CD4-positive, CD25-positive, alpha-beta regulatory T cell (primary cell): ENCODE measurements at regions not wholly inside any gene's neighbourhood (a gene's known extent, or its start where the extent isn't known, plus 50 kb on each side); places are given as distances from the start of the nearest gene placed in this dataset.

Source experiments
- ATAC-seq, 2 donors: fragments of 150-1000 bp; cut with Tn5 transposase; one replicate each; pipeline ENCODE4 v1.10.0; 2021; ENCODE audit warnings: low read depth in 2 of 2, moderate number of reproducible peaks in 2 of 2, moderate library complexity in 1 of 2
- DNase-seq, 3 donors: peaks; one replicate each; pipeline versions ENCODE4 v3.0.0 to v3.0.0-alpha.2; 2012 to 2022; ENCODE audit warnings: mixed read lengths in 1 of 3
- H3K27ac ChIP-seq: one replicate; pipeline ENCODE4 v1.7.0; 2013; ENCODE audit warnings: mild to moderate bottlenecking, low read length; ENCODE audit not compliant: insufficient read depth, poor library complexity, severe bottlenecking
- H3K27me3 ChIP-seq: one replicate; pipeline ENCODE4 v1.7.0; 2013; ENCODE audit warnings: low read length; ENCODE audit not compliant: control insufficient read depth, insufficient read depth
- H3K36me3 ChIP-seq: one replicate; pipeline ENCODE4 v1.7.0; 2013; ENCODE audit warnings: mild to moderate bottlenecking, low read length, moderate library complexity; ENCODE audit not compliant: control insufficient read depth, insufficient read depth
- H3K4me1 ChIP-seq: 2 replicates; pipeline ENCODE4 v1.7.0; 2013; ENCODE audit warnings: mild to moderate bottlenecking, low read length; ENCODE audit not compliant: insufficient read depth, control insufficient read depth, poor library complexity, severe bottlenecking
- H3K4me3 ChIP-seq: one replicate; pipeline ENCODE4 v1.7.0; 2013; ENCODE audit warnings: low read depth, mild to moderate bottlenecking, low read length, moderate library complexity
- H3K9me3 ChIP-seq, 2 experiments: 1 replicate in 1 of 2; 2 replicates in 1 of 2; pipeline ENCODE4 v1.7.0; 2013; ENCODE audit warnings: low read length in 2 of 2, mild to moderate bottlenecking in 1 of 2, moderate library complexity in 1 of 2; ENCODE audit not compliant: control insufficient read depth in 2 of 2
- H3K27ac Mint-ChIP-seq, 3 donors: one replicate each; pipeline ENCODE4 v1.8.0; 2020 to 2022; ENCODE audit warnings: mild to moderate bottlenecking in 3 of 3, mixed read lengths in 3 of 3, moderate library complexity in 2 of 3
- H3K27me3 Mint-ChIP-seq: one replicate; pipeline ENCODE4 v1.8.0; 2022; ENCODE audit warnings: mild to moderate bottlenecking, mixed read lengths
- H3K36me3 Mint-ChIP-seq: one replicate; pipeline ENCODE4 v1.8.0; 2020; ENCODE audit warnings: mixed read lengths
- H3K4me1 Mint-ChIP-seq, 4 donors: one replicate each; pipeline ENCODE4 v1.8.0; 2020 to 2022; ENCODE audit warnings: mixed read lengths in 4 of 4, mild to moderate bottlenecking in 1 of 4
- H3K4me3 Mint-ChIP-seq, 4 donors: one replicate each; pipeline ENCODE4 v1.8.0; 2020 to 2022; ENCODE audit warnings: mild to moderate bottlenecking in 4 of 4, mixed read lengths in 4 of 4, moderate library complexity in 3 of 4
- H3K9me3 Mint-ChIP-seq, 7 donors: one replicate each; pipeline ENCODE4 v1.8.0; 2020 to 2022; ENCODE audit warnings: mixed read lengths in 7 of 7, mild to moderate bottlenecking in 3 of 7, moderate library complexity in 2 of 7

GRCh38 chr6:21523652-21524051 lies 69.9 kb upstream of the SOX4 start:
- H3K4me3 Mint-ChIP-seq = no peak overlapping the region
- Histone ChIP-seq H3K4me3 (no peak overlapping the region), H3K9me3 (no peaks in the 10 kb centered on the region), H3K27ac (no peak overlapping the region), H3K4me1 (no peaks in the 10 kb centered on the region), H3K27me3 (no peaks in the 10 kb centered on the region), H3K36me3 (no peaks in the 10 kb centered on the region)
- no peaks in the 10 kb centered on the region for H3K9me3 Mint-ChIP-seq
- no peak for ATAC-seq
- H3K4me1 Mint-ChIP-seq = no peaks in the 10 kb centered on the region
- H3K27me3 Mint-ChIP-seq = peaks cover 4% of the 10 kb centered on the region
- no peak for DNase-seq
- peak overlapping the region in 1 of 3 donors; percentile 65 for H3K27ac Mint-ChIP-seq
- H3K36me3 Mint-ChIP-seq = no peaks in the 10 kb centered on the region

- Histone ChIP-seq H3K4me3 (no peak overlapping the region), H3K9me3 (no peaks in the 10 kb centered on the region), H3K36me3 (no peaks in the 10 kb centered on the region), H3K27ac (no peak overlapping the region), H3K4me1 (no peaks in the 10 kb centered on the region), H3K27me3 (no peaks in the 10 kb centered on the region)
- no peak for DNase-seq
- no peaks in the 10 kb centered on the region for H3K36me3 Mint-ChIP-seq
- H3K27ac Mint-ChIP-seq = no peak overlapping the region
- no peaks in the 10 kb centered on the region for H3K4me1 Mint-ChIP-seq
- peaks cover 0 to 3% (median 0%) of the 10 kb centered on the region in 7 donors for H3K9me3 Mint-ChIP-seq
- H3K27me3 Mint-ChIP-seq = no peaks in the 10 kb centered on the region
- no peak for ATAC-seq
- H3K4me3 Mint-ChIP-seq = no peak overlapping the region
These were observed 69.3 kb upstream of the SOX4 start for GRCh38 chr6:21524201-21524600.

DNA sequence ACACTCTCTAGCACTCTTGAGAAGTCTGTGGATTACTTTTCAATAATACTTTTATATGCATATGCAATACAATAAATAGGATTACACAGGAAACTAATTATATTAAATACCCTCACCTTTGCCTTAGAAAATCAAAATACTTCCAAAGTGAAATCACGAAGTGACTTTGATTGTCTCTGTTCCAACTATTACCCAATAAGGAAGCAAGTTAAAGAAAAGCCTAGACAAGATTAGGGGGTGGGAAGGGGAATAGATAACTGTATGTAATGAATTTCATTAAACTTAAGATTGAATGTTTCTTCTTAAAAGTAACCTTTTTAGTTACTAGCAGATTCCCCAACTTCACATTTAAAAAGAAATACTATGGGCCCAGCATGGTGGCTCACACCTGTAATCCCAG lies 66.6 kb upstream of the SOX4 start:
- Histone ChIP-seq H3K27ac (no peak overlapping the region), H3K4me1 (no peaks in the 10 kb centered on the region), H3K36me3 (no peaks in the 10 kb centered on the region), H3K4me3 (no peak overlapping the region), H3K27me3 (no peaks in the 10 kb centered on the region), H3K9me3 (no peaks in the 10 kb centered on the region)
- peaks cover 0 to 3% (median 0%) of the 10 kb centered on the region in 7 donors for H3K9me3 Mint-ChIP-seq
- no peaks in the 10 kb centered on the region for H3K27me3 Mint-ChIP-seq
- no peaks in the 10 kb centered on the region for H3K4me1 Mint-ChIP-seq
- H3K36me3 Mint-ChIP-seq = no peaks in the 10 kb centered on the region
- no peak for DNase-seq
- H3K4me3 Mint-ChIP-seq = no peak overlapping the region
- ATAC-seq = no peak
- no peak overlapping the region for H3K27ac Mint-ChIP-seq

DNA sequence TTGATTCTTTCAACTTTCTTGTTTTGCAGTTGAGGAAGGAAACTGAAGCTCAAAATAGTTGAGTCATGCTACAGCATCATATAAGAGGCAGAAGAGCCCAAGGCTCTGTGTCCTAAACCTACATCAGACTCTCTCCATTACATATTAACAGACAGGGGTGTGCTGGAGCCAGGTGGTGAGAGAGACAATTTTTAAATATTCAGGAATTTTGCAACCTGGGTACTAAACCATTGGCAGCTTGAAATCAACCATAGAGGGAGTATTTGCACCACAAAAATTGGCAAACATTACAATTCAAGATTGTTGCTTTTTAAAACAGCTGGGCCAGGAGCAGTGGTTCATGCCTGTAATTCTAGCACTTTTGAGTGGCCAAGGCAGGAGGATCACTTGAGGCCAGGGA lies 65.8 kb upstream of the SOX4 start:
- ATAC-seq (no peak), DNase-seq (no peak)
- H3K36me3 ChIP-seq = no peaks in the 10 kb centered on the region
- H3K36me3 Mint-ChIP-seq = no peaks in the 10 kb centered on the region
- H3K27ac Mint-ChIP-seq = no peak overlapping the region
- H3K27me3 ChIP-seq = no peaks in the 10 kb centered on the region
- H3K27me3 Mint-ChIP-seq = no peaks in the 10 kb centered on the region
- no peaks in the 10 kb centered on the region for H3K4me1 Mint-ChIP-seq
- no peak overlapping the region for H3K4me3 ChIP-seq
- peaks cover 0 to 3% (median 0%) of the 10 kb centered on the region in 7 donors for H3K9me3 Mint-ChIP-seq
- no peaks in the 10 kb centered on the region for H3K9me3 ChIP-seq
- H3K4me3 Mint-ChIP-seq = no peak overlapping the region
- no peaks in the 10 kb centered on the region for H3K4me1 ChIP-seq
- H3K27ac ChIP-seq = no peak overlapping the region

DNA sequence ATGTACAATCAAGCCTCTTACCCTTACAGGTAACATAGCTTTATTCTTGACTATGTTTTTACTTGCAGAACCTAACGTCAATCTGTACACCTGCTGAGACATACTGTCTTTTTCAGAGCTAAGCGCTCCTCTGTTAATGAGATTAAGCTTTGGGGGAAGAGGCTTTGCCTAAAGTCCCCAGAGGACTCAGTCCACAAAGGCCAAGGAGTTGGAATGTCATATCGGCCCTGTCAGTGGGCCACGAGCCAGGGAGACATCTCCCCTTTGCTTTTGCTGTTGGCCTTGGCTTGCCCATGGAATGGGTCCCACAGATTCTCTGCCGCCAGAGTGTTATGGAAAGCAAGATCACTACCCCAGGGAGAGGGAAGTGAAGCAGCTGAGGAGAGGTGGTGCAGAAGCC lies 64.1 kb upstream of the SOX4 start:
- no peak for DNase-seq
- Histone ChIP-seq H3K27me3 (no peaks in the 10 kb centered on the region), H3K36me3 (no peaks in the 10 kb centered on the region), H3K4me3 (no peak overlapping the region), H3K9me3 (no peaks in the 10 kb centered on the region), H3K27ac (no peak overlapping the region), H3K4me1 (no peaks in the 10 kb centered on the region)
- Mint-ChIP-seq H3K27ac (no peak overlapping the region), H3K4me3 (no peak overlapping the region), H3K36me3 (no peaks in the 10 kb centered on the region), H3K9me3 (peaks cover 0 to 3% (median 0%) of the 10 kb centered on the region in 7 donors), H3K4me1 (no peaks in the 10 kb centered on the region), H3K27me3 (peaks cover 4% of the 10 kb centered on the region)
- no peak for ATAC-seq

GRCh38 chr6:21531393-21531792 lies 62.2 kb upstream of the SOX4 start:
- Mint-ChIP-seq H3K36me3 (no peaks in the 10 kb centered on the region), H3K4me1 (no peaks in the 10 kb centered on the region), H3K9me3 (peaks cover 0 to 5% (median 0%) of the 10 kb centered on the region in 7 donors), H3K4me3 (no peak overlapping the region), H3K27ac (no peak overlapping the region), H3K27me3 (peaks cover 4% of the 10 kb centered on the region)
- H3K36me3 ChIP-seq = no peaks in the 10 kb centered on the region
- DNase-seq (no peak), ATAC-seq (no peak)
- H3K27ac ChIP-seq = no peak overlapping the region
- no peaks in the 10 kb centered on the region for H3K9me3 ChIP-seq
- H3K4me1 ChIP-seq = no peaks in the 10 kb centered on the region
- no peaks in the 10 kb centered on the region for H3K27me3 ChIP-seq
- H3K4me3 ChIP-seq = no peak overlapping the region

DNA sequence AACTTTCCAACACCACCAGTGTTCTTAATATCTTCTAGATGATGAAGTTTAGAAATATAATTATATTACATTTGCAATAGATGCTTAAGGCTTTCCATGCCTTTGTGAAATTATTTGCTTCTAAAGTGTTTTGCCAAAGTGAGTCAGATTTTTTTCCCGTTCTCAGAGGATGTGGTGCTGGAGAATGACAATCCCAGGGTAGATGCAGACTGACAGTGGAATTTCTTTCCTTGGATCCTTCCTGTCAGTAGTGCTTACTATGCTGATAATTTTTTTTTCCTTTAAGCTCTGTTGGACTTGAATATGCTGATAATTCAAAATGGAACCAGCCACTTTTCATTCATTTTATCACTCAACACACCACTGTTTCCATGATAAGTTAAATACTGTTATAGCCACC lies 59.9 kb upstream of the SOX4 start:
- ATAC-seq = no peak

GRCh38 chr6:21536280-21536766 lies 57.2 kb upstream of the SOX4 start:
- Histone ChIP-seq H3K9me3 (no peaks in the 10 kb centered on the region), H3K4me3 (no peak overlapping the region), H3K27me3 (no peaks in the 10 kb centered on the region), H3K4me1 (no peaks in the 10 kb centered on the region), H3K27ac (no peak overlapping the region), H3K36me3 (no peaks in the 10 kb centered on the region)
- no peak for ATAC-seq
- no peaks in the 10 kb centered on the region for H3K36me3 Mint-ChIP-seq
- H3K27me3 Mint-ChIP-seq = peaks cover 4% of the 10 kb centered on the region
- peaks cover 0 to 2% (median 0%) of the 10 kb centered on the region in 7 donors for H3K9me3 Mint-ChIP-seq
- no peak for DNase-seq
- H3K4me1 Mint-ChIP-seq = no peaks in the 10 kb centered on the region
- no peak overlapping the region for H3K4me3 Mint-ChIP-seq
- no peak overlapping the region for H3K27ac Mint-ChIP-seq

More for the DNA sequence above, 59.9 kb upstream of the SOX4 start:
- Histone ChIP-seq H3K36me3 (no peaks in the 10 kb centered on the region), H3K4me1 (no peaks in the 10 kb centered on the region), H3K27ac (no peak overlapping the region), H3K9me3 (no peaks in the 10 kb centered on the region), H3K27me3 (no peaks in the 10 kb centered on the region), H3K4me3 (no peak overlapping the region)
- H3K36me3 Mint-ChIP-seq = no peaks in the 10 kb centered on the region
- no peak for DNase-seq
- H3K27me3 Mint-ChIP-seq = peaks cover 4% of the 10 kb centered on the region
- H3K9me3 Mint-ChIP-seq = peaks cover 0 to 5% (median 0%) of the 10 kb centered on the region in 7 donors
- no peak overlapping the region for H3K27ac Mint-ChIP-seq
- no peak overlapping the region for H3K4me3 Mint-ChIP-seq
- no peaks in the 10 kb centered on the region for H3K4me1 Mint-ChIP-seq
